ENCODE measurements at regions not wholly inside any gene's neighbourhood (a gene's known extent, or its start where the extent isn't known, plus 50 kb on each side); places are given as distances from the start of the nearest gene placed in this dataset.

GRCh38 chr2:240372101-240372500 is 63.4 kb upstream of the GPC1 start:
- no peak for TF ChIP-seq POLR2A (IDR thresholded peaks at IDR 0.05)
- TF ChIP-seq, protein P1, sequence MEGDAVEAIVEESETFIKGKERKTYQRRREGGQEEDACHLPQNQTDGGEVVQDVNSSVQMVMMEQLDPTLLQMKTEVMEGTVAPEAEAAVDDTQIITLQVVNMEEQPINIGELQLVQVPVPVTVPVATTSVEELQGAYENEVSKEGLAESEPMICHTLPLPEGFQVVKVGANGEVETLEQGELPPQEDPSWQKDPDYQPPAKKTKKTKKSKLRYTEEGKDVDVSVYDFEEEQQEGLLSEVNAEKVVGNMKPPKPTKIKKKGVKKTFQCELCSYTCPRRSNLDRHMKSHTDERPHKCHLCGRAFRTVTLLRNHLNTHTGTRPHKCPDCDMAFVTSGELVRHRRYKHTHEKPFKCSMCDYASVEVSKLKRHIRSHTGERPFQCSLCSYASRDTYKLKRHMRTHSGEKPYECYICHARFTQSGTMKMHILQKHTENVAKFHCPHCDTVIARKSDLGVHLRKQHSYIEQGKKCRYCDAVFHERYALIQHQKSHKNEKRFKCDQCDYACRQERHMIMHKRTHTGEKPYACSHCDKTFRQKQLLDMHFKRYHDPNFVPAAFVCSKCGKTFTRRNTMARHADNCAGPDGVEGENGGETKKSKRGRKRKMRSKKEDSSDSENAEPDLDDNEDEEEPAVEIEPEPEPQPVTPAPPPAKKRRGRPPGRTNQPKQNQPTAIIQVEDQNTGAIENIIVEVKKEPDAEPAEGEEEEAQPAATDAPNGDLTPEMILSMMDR (IDR thresholded peaks at IDR 0.05), result no peak
